SIG-M5 treated with dmso at 0.1 percent for 504 hours (cell line): ENCODE measurements at regions not wholly inside any gene's neighbourhood (a gene's known extent, or its start where the extent isn't known, plus 50 kb on each side); places are given as distances from the start of the nearest gene placed in this dataset.

Source experiments
- DNase-seq: peaks from one replicate; lab custom pipeline; 2025; ENCODE audit not compliant: unreplicated experiment; lab: John Stamatoyannopoulos, UW

GRCh38 chr14:104383996-104384775, 195.4 kb upstream of the C14orf180 start:
- DNase-seq, result no peak

GRCh38 chr14:104384776-104385071, 194.8 kb upstream of the C14orf180 start:
- DNase-seq, result no peak

GRCh38 chr14:104385111-104385510, 194.5 kb upstream of the C14orf180 start:
- DNase-seq, result no peak

- DNase-seq, result no peak
These were observed 193.9 kb upstream of the C14orf180 start for GRCh38 chr14:104385531-104386101.

- DNase-seq, result no peak
These were observed 193.3 kb upstream of the C14orf180 start for GRCh38 chr14:104386151-104386841.

- DNase-seq, result no peak
These were observed 192.2 kb upstream of the C14orf180 start for GRCh38 chr14:104387022-104388010.

- DNase-seq, result no peak
These were observed 191.5 kb upstream of the C14orf180 start for GRCh38 chr14:104388011-104388521.

GRCh38 chr14:104388541-104389325, 190.8 kb upstream of the C14orf180 start:
- no peak for DNase-seq

GRCh38 chr14:104389326-104390220, 190.0 kb upstream of the C14orf180 start:
- no peak for DNase-seq

- DNase-seq, result no peak
These were observed 189.2 kb upstream of the C14orf180 start for GRCh38 chr14:104390221-104390931.

GRCh38 chr14:104390941-104391901, 188.3 kb upstream of the C14orf180 start:
- no peak for DNase-seq

GRCh38 chr14:104392001-104392395, 187.6 kb upstream of the C14orf180 start:
- DNase-seq, result no peak

- DNase-seq, result no peak
These were observed 187.0 kb upstream of the C14orf180 start for GRCh38 chr14:104392396-104393198.

- no peak for DNase-seq
These were observed 186.2 kb upstream of the C14orf180 start for GRCh38 chr14:104393199-104393897.

- no peak for DNase-seq
These were observed 185.6 kb upstream of the C14orf180 start for GRCh38 chr14:104393898-104394381.

- DNase-seq, result no peak
These were observed 185.1 kb upstream of the C14orf180 start for GRCh38 chr14:104394409-104394851.
